GM21529 (cell line): ENCODE measurements at regions not wholly inside any gene's neighbourhood (a gene's known extent, or its start where the extent isn't known, plus 50 kb on each side); places are given as distances from the start of the nearest gene placed in this dataset.
"Not testable (repeated sequence)": the region's sequence is repeated elsewhere in the genome, so short reads cannot be mapped to it uniquely, and the experiment has no call there.

Experiments used
- ATAC-seq: cut with Tn5 transposase; IDR thresholded peaks from one replicate; pipeline ENCODE4 v1.9.1; 2021; ENCODE audit not compliant: unreplicated experiment

DNA sequence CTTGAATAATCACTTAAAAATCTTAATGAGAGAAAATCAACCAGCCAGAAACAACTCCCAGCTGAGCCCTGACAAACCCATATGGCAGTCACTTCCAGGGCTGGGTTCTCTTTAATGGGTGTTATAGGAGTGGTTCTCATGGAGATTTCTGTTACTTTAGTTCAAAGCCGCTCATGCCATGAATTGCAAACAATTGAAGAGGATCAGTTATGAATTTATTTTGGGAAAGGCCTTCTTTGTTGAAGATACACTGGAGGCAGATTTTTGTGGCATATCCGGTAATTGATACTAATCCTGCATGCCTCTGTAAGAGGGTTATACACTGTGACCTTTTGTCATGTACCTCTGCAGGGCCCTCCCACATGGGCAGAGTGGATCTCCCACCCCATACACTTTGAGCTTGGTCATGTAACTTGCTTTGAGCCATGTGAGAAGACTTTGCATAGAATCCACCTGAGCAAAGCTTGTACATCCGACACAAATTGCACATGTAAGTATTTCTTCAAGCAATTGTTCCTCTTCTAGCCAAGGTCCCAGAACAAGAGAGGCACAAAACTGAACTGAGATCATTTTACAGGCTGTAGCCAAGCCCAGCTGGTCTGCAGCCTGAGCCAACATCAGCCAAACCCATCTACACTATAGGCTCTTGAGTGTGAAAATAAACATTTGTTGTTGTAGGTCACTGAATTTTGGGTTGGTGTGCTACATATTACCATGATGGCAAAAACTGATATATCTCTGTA is 492.3 kb downstream of the PREX1 start:
- ATAC-seq, result no peak

DNA sequence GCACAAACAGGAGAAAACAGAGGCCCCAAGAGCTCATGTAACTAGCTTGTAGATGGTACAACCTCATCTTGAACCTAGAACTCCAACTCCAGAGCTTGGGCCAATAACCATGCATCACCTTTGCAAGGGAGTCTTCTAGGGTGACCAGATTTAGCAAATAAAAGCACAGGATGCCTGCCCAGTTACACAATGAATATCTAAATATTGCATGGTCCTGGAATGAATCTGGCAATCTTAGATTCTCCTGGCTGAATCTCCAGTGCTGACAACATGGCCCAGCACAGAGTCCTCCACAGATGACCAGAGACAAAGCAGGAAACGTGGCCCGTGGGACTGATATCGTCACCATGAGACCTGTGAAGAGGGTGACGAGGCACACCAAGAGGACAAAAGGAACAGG is 494.1 kb downstream of the PREX1 start:
- no peak for ATAC-seq

DNA sequence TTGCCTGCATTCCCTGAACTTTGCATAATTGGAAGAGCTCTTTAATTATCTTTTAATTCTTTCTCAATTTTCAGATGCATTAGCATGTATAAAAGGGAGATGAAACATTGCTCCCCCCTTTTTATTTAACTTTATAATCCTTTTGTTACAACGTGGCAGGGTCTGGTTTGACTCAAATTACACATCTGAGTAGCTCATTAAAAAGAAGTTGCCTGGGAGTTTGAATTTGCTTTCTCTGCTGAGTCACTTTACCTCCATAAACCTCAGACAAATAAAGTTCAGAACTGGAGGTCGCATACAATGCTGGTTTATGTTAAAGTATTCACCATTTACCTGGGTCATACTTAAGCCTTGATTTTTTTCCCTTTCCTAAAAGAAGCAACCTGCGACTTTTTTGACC is 495.2 kb downstream of the PREX1 start:
- no peak for ATAC-seq

DNA sequence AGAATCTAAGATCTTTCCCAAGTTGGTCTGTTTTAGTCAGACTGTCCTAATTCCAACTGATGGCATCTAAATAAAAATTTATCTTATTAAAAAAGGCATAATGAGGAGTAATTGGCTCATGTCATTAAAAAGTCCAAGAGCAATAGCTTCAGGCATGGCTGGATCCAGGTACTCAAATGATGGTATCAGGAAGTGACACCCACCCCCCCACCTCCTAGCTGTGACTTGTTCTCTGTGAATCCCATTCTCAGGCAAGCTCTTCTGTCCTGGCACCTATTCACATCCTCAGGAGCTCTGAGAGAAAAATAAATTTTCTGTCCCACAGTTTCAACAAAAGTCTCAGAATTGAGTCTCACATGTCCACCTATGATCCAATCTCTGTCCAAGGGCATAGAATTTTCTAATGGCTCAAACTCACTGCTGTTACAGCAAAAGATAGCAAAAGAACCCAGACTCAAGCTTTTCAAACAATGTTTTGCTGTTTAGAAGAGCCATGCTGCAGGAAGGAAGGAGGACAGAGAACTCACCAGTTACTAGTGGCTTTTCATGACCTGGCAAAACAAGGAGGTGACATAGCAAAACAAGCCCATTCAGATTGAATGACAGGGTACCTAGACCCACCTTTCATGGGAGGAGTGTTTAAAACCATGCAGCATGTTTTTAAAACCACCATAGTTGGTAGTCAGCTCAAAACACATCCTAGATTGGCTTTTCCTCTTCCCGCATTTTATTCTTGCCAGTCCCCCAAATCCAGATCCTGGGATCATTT is 496.1 kb downstream of the PREX1 start:
- ATAC-seq, result no peak

DNA sequence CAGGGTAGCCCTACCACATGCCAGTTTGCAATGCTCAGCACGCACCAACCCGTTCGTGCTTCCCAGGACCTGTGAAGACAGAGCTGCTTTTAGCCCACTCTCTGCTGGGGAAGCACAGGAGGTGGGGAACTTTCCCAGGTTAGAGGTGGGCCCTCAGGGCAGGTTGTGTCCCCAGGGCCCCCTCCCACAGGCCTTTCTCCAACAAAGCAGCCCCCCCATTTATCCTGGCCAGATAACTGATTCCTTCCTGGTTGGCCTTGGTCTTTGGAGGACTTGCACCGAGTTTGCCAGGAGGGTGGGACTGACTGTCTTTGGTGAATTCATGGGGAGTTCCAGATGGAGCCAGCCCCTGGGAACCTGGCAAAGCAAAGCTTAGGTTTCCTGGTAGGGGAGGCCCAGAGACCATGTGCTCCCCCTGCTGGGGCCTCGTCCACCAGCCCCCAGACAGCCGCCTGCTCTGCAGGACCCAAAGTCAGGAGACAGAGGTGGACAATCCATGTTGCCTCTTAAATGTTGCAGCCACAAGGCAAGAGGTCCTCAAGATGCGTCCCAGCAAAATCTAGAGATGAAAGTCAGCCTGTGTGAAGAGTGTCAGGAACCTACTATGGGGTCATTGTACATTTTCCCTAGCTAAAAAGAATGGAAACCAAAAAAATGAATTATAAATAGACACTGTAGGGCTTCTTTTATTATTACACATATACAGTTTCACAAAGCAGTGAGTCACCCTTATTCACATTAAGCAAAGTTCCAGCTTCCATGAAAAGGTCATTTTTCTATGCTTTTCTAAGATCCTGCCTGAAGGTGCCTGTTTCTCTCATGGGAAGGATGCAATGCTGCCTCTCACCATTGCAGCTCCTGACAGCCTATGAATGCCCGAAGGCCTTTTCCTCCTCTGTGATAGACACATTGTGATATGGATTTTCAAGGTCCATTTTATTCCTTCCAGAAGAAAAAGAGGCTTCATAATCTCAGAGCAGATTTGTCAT is 497.8 kb downstream of the PREX1 start:
- no peak for ATAC-seq

DNA sequence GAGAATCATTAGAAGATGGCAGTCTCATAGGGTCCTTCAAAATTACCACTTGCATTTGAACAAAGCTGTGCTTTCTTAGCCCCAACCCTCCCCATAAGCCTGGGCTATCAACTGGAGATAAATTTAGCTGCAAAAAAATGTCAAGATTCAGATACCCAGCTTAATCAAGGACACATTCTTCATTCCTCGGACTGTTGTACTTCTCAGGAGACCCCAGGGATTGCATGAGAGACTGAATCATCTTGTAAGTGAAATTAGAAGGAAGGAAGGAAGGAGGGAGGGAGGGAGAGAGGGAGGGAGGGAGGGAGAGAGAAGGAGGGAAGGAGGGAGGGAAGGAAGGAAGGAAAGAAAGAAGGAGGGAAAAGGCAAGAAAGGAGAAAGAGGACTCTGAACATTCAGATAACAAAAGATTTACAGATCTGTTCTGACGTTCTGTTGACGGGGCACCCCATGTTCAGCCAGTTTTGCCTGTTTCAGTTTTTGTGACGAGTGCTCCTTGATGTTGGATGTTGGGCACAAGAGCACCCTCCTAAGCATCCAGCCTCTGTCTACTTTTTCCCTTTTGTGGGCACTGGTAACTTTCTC is 498.7 kb downstream of the PREX1 start:
- ATAC-seq, result no peak

DNA sequence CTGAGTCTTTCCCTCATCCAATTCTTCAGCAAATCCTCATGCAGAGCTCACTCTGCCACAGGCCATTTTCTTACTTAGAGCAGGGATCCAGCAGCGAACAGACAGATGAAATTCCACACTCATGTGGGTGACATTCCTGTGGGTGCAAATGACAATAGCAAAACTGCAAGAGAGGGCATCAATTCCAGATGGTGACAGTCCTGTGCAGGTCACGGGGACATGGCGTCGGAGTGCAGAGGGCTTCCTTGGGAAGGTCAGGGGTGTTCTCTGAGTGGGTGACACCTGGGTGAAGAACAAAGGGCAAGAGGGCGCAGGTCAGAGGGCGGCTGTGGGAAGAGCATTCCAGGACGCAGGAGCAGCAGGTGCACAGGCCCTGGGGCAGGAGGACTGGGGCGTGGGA is 500.0 kb downstream of the PREX1 start:
- ATAC-seq, result not testable (repeated sequence)

DNA sequence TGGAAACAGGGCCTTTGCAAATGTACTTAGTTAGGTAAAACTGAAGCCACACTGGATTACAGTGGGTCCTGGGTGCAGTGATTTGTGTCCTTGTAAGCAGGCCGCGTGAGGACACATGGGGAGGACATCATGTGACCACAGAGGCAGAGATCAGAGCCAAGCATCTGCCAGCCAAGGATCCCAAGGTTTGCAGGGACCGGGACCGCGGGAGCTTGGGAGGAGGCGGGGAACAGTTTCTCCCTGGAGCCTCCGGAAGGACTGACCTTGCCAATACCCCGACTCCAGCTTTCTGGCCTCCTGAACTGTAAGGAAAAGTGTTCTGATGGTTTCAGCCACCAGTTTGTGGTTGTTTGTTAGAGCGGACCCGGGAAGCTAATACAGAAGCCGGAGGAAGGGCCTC is 500.9 kb downstream of the PREX1 start:
- no peak for ATAC-seq

DNA sequence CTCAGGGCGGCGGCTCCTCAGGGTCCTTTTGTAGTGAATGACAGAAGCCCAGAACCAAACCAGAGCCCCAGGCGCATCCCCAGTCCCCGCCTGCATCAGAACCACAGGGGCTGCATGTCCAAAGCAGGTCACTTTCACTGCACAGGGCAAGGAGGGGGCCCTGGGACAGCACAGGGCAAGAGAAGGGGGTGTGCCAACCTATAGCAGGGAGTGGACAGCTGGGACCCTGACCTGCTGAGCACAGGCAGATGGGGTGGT is 501.4 kb downstream of the PREX1 start:
- no peak for ATAC-seq

DNA sequence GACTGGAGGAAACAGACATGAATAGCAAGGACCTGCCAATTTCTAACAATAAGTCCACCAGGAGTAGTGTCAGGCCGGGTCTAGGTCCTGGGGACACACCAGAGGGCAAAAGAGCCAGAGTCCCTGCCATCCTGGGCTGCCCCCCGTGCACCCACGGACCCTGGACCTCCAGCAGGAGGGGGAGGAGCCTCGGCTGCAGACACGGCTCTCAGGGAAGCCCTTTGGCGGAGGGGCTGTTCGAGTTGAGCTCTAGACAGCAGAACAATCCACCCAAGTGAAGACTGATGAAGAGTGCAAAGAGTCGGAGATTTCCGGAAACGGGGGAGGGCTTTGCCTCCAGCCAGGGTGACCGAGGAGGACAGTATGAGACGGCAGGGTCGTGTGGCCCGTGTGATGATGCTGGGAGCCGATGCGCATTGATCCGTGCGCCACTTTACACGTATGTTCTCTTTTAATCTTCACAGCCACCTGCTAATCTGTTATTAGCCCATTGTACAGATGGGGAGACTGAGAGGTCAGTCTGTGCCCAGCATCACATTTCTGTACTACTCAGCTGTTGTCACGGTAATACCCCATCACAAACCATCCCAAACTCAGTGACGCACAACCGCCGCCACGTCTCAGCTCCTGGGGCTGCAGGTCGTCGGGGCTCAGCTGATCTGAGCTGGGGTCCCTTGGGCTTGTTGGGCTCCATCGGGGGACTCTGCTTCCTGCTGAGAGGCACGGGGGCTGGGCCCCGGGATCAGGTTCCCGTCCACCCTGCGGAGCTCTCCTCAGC is 502.0 kb downstream of the PREX1 start:
- no peak for ATAC-seq

DNA sequence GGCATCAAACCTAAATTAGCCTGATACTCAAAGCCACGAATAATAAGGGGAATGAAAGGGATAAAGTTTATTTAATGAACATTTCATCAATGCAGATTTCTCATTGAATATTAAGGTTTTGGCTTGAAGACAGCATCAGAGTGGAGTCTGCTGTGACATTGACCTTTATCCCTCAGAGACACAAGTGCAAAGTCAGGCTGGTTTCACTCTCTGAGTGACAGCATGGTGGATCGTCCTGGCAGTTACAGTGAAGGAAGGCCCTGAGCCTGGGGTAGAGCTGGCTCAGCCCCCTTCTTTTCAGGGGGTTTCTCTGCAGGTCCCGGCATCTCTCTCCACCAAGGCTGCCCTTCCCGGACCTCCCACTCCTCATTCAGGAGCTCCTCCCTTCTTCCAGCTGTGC is 503.1 kb downstream of the PREX1 start:
- no peak for ATAC-seq

DNA sequence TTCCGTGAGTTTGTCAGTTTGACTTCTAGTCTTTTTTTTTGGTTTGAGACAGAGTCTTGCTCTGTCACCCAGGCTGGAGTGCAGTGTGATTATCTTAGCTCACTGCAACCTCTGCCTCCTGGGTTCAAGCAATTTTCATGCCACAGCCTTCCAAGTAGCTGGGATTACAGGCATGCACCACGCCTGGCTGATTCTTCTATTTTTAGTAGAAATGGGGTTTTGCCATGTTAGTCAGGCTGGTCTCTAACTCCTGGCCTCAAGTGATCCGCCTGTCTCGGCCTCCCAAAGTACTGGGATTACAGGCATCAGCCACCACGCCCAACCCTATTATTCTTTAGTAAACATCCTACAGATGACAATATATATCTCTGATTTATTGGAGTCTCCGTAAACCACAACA is 506.5 kb downstream of the PREX1 start:
- no peak for ATAC-seq

DNA sequence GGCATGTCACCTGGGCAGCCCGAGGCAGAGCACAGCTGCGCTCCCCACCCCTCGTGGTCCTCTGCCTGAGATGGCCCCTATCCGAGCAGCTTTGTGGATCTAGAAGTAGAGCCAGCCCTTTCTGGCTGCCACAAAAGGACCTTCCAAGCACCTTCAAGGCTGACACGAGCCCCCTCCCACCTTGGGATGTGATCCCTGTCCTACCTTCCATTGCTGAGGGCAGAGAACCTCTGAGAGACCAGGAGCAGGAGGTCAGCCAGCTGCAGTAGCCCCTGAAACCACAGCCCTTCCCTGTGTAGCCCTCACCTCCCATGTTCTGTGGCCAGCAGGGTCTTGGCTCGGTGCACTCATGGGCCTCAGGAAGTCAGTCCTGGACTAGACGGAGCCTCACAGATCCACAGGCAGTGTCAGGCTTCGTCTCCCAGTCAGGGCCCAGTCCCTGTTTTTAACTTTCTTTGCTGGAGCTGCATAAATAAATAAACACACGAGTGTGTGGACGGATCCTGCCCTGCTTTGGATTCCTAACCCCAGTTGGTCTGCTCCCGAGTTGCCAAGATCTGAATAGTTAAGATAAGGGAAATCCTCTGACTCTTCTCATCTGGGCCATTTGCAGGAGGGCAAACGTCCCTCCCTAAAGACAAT is 507.7 kb downstream of the PREX1 start:
- ATAC-seq, result no peak

DNA sequence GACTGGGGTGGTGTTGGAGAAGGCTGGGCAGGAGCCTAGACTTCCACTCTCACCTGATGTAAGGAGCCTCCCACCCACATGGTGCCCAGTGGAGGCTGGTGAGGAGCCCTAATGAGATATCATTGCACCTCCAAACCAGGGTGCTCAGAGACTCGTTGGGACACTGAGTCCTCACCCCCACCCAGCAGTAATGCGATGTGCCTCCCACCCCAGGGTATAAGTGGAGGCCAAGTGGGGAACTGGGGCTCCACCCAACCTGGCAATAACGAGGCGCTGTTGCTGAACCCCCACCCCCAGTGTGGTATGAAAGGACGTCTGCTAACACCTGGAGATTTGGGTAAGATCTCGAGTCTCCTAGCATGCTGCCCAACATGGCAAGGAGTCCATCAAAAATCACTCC is 510.2 kb downstream of the PREX1 start:
- no peak for ATAC-seq

DNA sequence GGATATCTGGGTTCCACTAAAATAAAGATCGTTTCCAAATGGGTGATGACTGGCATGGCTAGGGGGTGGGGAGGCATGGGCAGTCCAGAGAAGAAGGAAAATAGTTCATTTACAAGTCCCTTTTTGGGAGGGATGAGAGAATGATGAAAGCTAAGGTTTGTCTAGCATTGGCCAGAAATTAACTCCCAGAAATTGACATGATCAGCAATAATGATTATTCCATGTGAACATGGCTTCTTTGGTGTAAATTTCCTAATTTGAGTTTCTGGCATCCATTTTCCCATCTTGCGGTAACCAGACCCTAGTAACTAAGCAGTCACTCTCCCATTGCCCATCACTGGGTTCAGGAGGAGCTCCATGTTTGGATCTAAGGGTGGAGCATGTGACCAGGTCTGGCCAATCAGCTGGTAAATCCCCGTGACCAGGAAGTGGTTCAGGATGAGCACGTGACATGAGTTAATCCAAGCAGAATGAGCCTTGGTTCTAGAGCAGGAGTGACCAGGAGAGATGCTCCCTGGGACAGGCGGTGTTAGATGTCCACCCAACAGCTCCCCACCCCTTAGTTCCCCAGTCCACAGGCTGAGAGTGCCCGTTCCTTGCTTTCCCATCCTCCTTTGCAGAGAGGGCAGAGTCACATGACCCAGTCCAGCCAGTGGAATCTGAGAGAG is 512.7 kb downstream of the PREX1 start:
- no peak for ATAC-seq

DNA sequence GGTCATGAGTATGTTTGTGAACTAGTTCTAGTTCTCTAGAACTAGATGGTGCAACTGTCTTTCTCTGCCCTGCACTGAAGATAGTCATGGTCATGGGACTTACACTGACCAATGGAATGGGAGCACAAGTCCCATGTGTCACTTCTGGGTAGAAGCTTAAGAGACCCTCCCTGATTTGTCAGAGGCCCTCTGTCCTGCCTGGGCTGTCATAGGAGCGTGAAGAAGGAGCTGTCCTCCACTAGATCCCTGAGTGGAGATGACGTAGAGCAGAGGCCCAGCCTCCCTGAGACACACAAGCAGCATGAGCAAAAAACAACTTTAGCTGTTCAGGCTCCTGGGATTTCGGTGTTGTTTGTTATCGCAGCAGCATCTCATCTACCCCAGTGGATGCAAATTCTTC is 514.5 kb downstream of the PREX1 start:
- no peak for ATAC-seq

DNA sequence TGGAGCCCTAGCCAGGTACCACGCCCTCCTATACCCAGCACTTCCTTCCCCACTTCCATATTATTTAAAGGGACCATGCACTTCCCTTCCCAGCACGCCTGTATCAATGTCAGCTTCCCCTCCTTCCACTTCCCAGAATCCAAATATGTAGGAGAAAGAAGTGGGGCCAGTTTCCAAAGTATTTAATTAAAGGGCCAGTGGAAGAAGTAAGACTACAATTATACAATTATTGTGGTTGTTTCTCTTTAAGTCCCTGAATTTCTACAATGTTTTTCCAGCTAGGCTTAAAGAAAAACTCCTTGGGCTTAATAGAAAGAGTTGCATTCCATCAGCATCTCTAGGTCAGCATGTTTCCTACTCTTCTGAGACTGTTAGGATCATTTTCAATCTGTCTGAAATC is 515.8 kb downstream of the PREX1 start:
- no peak for ATAC-seq

DNA sequence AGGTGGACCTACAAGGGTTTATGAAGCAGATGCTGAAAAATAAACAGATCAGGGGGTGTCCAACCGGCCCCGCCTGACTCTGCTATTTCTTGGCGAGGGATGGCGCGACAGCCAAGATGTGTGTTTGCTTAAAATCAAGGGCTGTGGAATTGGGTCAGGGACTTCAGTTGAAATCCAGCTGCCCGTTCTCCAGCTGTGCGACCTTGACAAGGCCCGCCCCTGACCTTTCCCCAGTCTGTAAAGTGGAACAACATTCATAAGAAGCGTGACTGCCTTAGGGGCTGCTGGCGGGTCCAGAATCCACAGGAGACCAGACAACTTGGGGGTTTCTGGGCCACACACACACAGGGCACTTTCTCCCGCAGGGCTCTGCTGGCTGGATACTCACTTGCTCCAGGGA is 517.5 kb downstream of the PREX1 start:
- ATAC-seq, result no peak

DNA sequence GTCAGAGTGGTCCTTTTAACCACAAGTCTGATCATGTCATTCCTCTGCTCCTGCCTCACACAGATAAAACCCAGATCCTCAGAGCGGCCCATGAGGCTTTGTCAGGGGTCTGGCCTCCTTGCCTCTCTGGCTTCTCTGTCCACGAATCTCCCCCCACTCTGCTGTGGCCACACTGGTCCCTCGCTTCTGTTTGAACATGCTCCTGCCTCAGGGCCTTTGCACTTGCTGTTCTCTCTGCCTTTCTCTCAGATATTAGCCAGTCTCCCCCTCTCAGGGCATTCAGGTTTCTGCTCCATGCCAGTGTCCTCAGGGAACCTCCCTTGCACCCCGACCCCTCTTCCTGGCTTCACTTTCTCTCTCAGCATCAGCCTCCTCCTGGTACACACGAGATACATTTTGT is 518.5 kb downstream of the PREX1 start:
- no peak for ATAC-seq

DNA sequence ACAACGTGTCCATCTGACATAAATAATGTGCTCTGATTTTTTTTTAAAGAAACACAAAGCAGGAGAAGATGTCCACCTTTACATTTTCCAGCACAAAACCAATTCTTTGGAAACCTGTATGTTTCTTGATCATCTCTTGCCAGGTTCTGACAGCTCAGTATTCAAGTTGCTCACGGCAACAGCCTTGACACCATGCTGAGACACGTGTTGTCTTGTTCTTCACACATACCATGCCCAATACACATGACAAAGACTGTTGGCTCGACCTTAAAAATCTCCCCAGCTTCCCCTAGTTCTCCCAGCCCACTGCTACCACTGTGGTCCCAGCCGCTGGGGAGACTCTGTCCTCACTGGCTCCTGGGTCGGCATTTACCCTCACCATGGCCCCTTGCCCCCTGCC is 518.9 kb downstream of the PREX1 start:
- ATAC-seq, result no peak
